K562 (cell line): ENCODE measurements at regions not wholly inside any gene's neighbourhood (a gene's known extent, or its start where the extent isn't known, plus 50 kb on each side); places are given as distances from the start of the nearest gene placed in this dataset.
A peak's percentile ranks its signal among the peaks of the same experiment; 100 is the strongest.

Experiments
- ATAC-seq: fragments of 200-7000 bp; cut with Tn5 transposase; 3 replicates; pipeline ENCODE4 v1.9.1; 2020; ENCODE audit warnings: moderate library complexity
- BruUV-seq: library from RNA; stranded (reverse); fragments of 400-500 nt; replicated peaks from 2 replicates; lab custom pipeline; 2021; lab: Mats Ljungman, UMichigan
- CTCF ChIA-PET: fragments of 300-600 bp; formaldehyde crosslinking; extraction: SDS; loops from one replicate; lab custom pipeline; 2021; ENCODE audit warnings: low intra/inter-chr PET ratio; lab: Yijun Ruan, JAX
- POLR2A ChIA-PET: fragments of 300-600, 350-650 bp; sonication (Branson Sonifier 250); formaldehyde crosslinking; extraction: SDS; loops from one replicate; lab custom pipeline; 2021; ENCODE audit warnings: antibody characterized with exemption, inconsistent platforms; lab: Yijun Ruan, JAX
- DNase-seq, 4 experiments: peaks; one replicate each; pipeline versions ENCODE4 v3.0.0 to v3.0.0-alpha.2; 2011 to 2018; ENCODE audit warnings: low spot score in 3 of 4, mixed read lengths in 3 of 4; ENCODE audit errors: extremely low read depth in 1 of 4
- FAIRE-seq: peaks from 2 replicates; lab custom pipeline; 2011; peaks lifted over from hg19 to GRCh38; lab: Jason Lieb, UNC
- H2AFZ ChIP-seq: 2 replicates; pipeline ENCODE4 v1.6.0; 2011; ENCODE audit warnings: low read depth, low read length, control low read depth, inconsistent platforms
- H3K27ac ChIP-seq: fragments of 200-600 bp; 3 replicates; pipeline ENCODE4 v1.8.0; 2011; ENCODE audit warnings: low read depth, mild to moderate bottlenecking, control low read depth, inconsistent platforms, low read length, moderate library complexity, mixed read lengths; ENCODE audit errors: extremely low read depth
- H3K27me3 ChIP-seq, 2 experiments: fragments of 300-600 bp in 1 of 2; 2 replicates in 1 of 2; 3 replicates in 1 of 2; pipeline versions ENCODE4 v1.6.0 to v1.8.0; 2011; ENCODE audit warnings: inconsistent platforms in 2 of 2, low read length in 2 of 2, mild to moderate bottlenecking in 1 of 2, mixed read lengths in 1 of 2, moderate library complexity in 1 of 2; ENCODE audit not compliant: control insufficient read depth in 2 of 2, insufficient read depth in 2 of 2
- H3K36me3 ChIP-seq: fragments of 300-600 bp; 3 replicates; pipeline ENCODE4 v1.8.0; 2011; ENCODE audit warnings: mild to moderate bottlenecking, low read length, inconsistent platforms; ENCODE audit not compliant: control insufficient read depth, insufficient read depth
- H3K4me1 ChIP-seq, 2 experiments: fragments of 200-600 bp in 1 of 2; replicated peaks in 1 of 2; 2 replicates in 1 of 2; 3 replicates in 1 of 2; pipeline versions ENCODE4 v1.5.1 to v1.8.0; 2011; ENCODE audit warnings: inconsistent platforms in 2 of 2, low read length in 2 of 2, mild to moderate bottlenecking in 1 of 2, mixed read lengths in 1 of 2, moderate library complexity in 1 of 2; ENCODE audit not compliant: control insufficient read depth in 2 of 2, insufficient read depth in 2 of 2
- H3K4me2 ChIP-seq: 2 replicates; pipeline ENCODE4 v1.6.1; 2011; ENCODE audit warnings: low read length, control low read depth, inconsistent platforms, mixed read lengths; ENCODE audit not compliant: insufficient read depth
- H3K4me3 ChIP-seq: fragments of 200-600 bp; sonication (generic), shearing (Covaris generic); 2 replicates; pipeline ENCODE4 v1.5.1; 2016; ENCODE audit warnings: control low read depth, inconsistent platforms
- H3K79me2 ChIP-seq: fragments of 200-600 bp; 3 replicates; pipeline ENCODE4 v1.8.0; 2011; ENCODE audit warnings: low read length, inconsistent platforms; ENCODE audit not compliant: control insufficient read depth, insufficient read depth
- H3K9ac ChIP-seq, 2 experiments: 2 replicates each; pipeline versions ENCODE4 v1.6.0 to v1.6.1; 2011; ENCODE audit warnings: low read depth in 2 of 2, low read length in 2 of 2, control low read depth in 1 of 2, inconsistent platforms in 1 of 2, mild to moderate bottlenecking in 1 of 2, mixed read lengths in 1 of 2; ENCODE audit not compliant: insufficient read depth in 1 of 2
- H3K9me1 ChIP-seq: one replicate; pipeline ENCODE4 v1.6.0; 2011; ENCODE audit warnings: inconsistent platforms, mild to moderate bottlenecking, low read length, moderate library complexity; ENCODE audit not compliant: control insufficient read depth, insufficient read depth
- H3K9me3 ChIP-seq: replicated peaks from 2 replicates; pipeline ENCODE4 v1.5.1; 2011; ENCODE audit warnings: low read depth, low read length, inconsistent platforms; ENCODE audit not compliant: control insufficient read depth, insufficient read depth
- H4K20me1 ChIP-seq: replicated peaks from 2 replicates; pipeline ENCODE4 v1.6.1; 2011; ENCODE audit warnings: low read length, inconsistent platforms, mixed read lengths; ENCODE audit not compliant: control insufficient read depth, insufficient read depth
- C11orf30 ChIP-seq: fragments of 450-650 bp; IDR thresholded peaks from 2 replicates; pipeline ENCODE4 v1.6.1; 2016; ENCODE audit warnings: low read depth, mild to moderate bottlenecking
- FOXO4 ChIP-seq: fragments of 450-650 bp; formaldehyde crosslinking; IDR thresholded peaks from 2 replicates; pipeline ENCODE4 v1.4.0; 2020; ENCODE audit warnings: mild to moderate bottlenecking, moderate library complexity
- IRF2 ChIP-seq: sonication (generic); formaldehyde crosslinking; IDR thresholded peaks from 2 replicates; pipeline ENCODE4 v1.8.1; 2022; ENCODE audit warnings: mild to moderate bottlenecking, missing genetic modification reagents
- MAFG ChIP-seq: fragments of 450-650 bp; conservative IDR thresholded peaks from 2 replicates; pipeline ENCODE4 v1.6.1; 2016; ENCODE audit warnings: missing genetic modification characterization, missing compliant biosample characterization
- NFYB ChIP-seq: IDR thresholded peaks from 2 replicates; pipeline ENCODE4 v1.6.1; 2011; ENCODE audit warnings: mild to moderate bottlenecking, moderate library complexity; ENCODE audit not compliant: insufficient read length; ENCODE audit errors: extremely low read depth
- NR2C1 ChIP-seq, 2 experiments: fragments of 450-650 bp; IDR thresholded peaks; 2 replicates each; pipeline ENCODE4 v1.6.1; 2017; ENCODE audit warnings: mild to moderate bottlenecking in 2 of 2, antibody characterized with exemption in 1 of 2, inconsistent platforms in 1 of 2, missing compliant biosample characterization in 1 of 2, missing genetic modification characterization in 1 of 2
- PCBP1 ChIP-seq: fragments of 200-400 bp; formaldehyde crosslinking; IDR thresholded peaks from 2 replicates; pipeline ENCODE4 v1.6.1; 2018; ENCODE audit warnings: mild to moderate bottlenecking, low read depth, low read length; ENCODE audit not compliant: poor library complexity, severe bottlenecking
- POLR2AphosphoS2 ChIP-seq: IDR thresholded peaks from 2 replicates; pipeline ENCODE4 v1.6.1; 2012; ENCODE audit warnings: low read length, improper control_type of control experiment
- SAFB2 ChIP-seq: fragments of 200-400 bp; formaldehyde crosslinking; IDR thresholded peaks from 2 replicates; pipeline ENCODE4 v1.6.1; 2018; ENCODE audit warnings: borderline replicate concordance, low read length, low read depth, moderate library complexity; ENCODE audit not compliant: severe bottlenecking
- TSHZ1 ChIP-seq: fragments of 250-450 bp; sonication (Bioruptor Pico); IDR thresholded peaks from 2 replicates; pipeline ENCODE4 v1.4.0; 2020; ENCODE audit warnings: mild to moderate bottlenecking, moderate library complexity
- ZNF76 ChIP-seq: fragments of 250-450 bp; sonication (Bioruptor Pico); IDR thresholded peaks from 2 replicates; pipeline ENCODE4 v1.4.0; 2020; ENCODE audit warnings: mild to moderate bottlenecking, moderate library complexity, borderline replicate concordance
- WGBS: fragments of 100-300 bp; shearing (Covaris generic); methylation state at CpG from one replicate; pipeline ENCODE4 v1.1.6; 2016; ENCODE audit warnings: low coverage, mixed read lengths; ENCODE audit not compliant: insufficient coverage; ENCODE audit errors: missing lambda C conversion rate; 5-methylcytosine and 5-hydroxymethylcytosine counted together
- in situ Hi-C: fragments of 300-500 bp; cut with MboI; formaldehyde crosslinking; loops from 4 replicates; pipeline ENCODE4 v1.15.0; 2018; ENCODE audit warnings: inconsistent platforms, mixed read lengths
- intact Hi-C: fragments of 100-400 bp; cut with micrococcal nuclease; formaldehyde crosslinking; loops from 2 replicates; pipeline ENCODE4 v1.14.2; 2022

DNA sequence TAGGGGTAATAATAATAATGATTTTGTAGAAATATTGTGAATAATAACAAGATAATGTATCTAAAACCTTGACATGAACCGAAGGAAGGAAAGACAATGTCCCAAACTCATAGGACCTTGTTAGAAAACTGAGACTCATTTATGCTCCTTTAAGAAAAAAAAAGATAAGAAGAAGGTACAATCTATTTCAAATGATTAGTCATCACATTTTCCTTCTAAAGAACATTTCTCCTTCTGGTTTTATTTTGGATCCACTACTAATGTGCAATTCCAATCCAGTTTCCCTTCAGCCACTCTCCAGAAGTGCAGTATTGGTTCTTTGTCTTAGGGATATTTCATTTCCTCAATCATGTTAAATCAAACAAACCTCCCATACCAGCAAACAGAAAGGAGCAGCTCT, 526.7 kb downstream of the FUT8 start:
- DNase-seq (no peak), FAIRE-seq (no peak)
- no peak overlapping the region for H3K4me3 ChIP-seq

More for the DNA sequence above, 526.7 kb downstream of the FUT8 start:
- WGBS: 0% methylated on average over 1 of the region's 1 CpG
- in situ Hi-C loops: no loop called here
- H3K4me1 ChIP-seq: no peaks in the 10 kb centered on the region
- H4K20me1 ChIP-seq: no peaks in the 10 kb centered on the region
- intact Hi-C loops: no loop called here
- no peak overlapping the region for H3K9ac ChIP-seq
- no peaks in the 10 kb centered on the region for H3K9me1 ChIP-seq
- H3K36me3 ChIP-seq: no peaks in the 10 kb centered on the region
- POLR2A ChIA-PET: no interaction called here
- H2AFZ ChIP-seq: no peak overlapping the region
- TF ChIP-seq NFYB (no peak), POLR2AphosphoS2 (no peak), TSHZ1 (no peak), C11orf30 (0 out of 2 replicates have a peak, but pooled peaks have one; percentile 11), FOXO4 (CRISPR knock-in tag) (no peak), PCBP1 (no peak), IRF2 (CRISPR knock-in tag) (no peak), MAFG (tag) (0 out of 2 replicates have a peak, but pooled peaks have one; percentile 26), SAFB2 (no peak), ZNF76 (no peak), NR2C1 (IDR thresholded peaks at IDR 0.05) (no peak), NR2C1 (tag; IDR thresholded peaks at IDR 0.05) (no peak)
- TF ChIP-seq, all 486 proteins: peak for 2
- no TSS peak for BruUV-seq
- no peaks in the 10 kb centered on the region for H3K9me3 ChIP-seq
- ATAC-seq: no peak
- no peak overlapping the region for H3K4me2 ChIP-seq
- CTCF ChIA-PET: no interaction called here
- H3K79me2 ChIP-seq: no peaks in the 10 kb centered on the region
- H3K27me3 ChIP-seq: no peaks in the 10 kb centered on the region
- no peak overlapping the region for H3K27ac ChIP-seq
